ENCODE measurements at regions not wholly inside any gene's neighbourhood (a gene's known extent, or its start where the extent isn't known, plus 50 kb on each side); places are given as distances from the start of the nearest gene placed in this dataset.

DNA sequence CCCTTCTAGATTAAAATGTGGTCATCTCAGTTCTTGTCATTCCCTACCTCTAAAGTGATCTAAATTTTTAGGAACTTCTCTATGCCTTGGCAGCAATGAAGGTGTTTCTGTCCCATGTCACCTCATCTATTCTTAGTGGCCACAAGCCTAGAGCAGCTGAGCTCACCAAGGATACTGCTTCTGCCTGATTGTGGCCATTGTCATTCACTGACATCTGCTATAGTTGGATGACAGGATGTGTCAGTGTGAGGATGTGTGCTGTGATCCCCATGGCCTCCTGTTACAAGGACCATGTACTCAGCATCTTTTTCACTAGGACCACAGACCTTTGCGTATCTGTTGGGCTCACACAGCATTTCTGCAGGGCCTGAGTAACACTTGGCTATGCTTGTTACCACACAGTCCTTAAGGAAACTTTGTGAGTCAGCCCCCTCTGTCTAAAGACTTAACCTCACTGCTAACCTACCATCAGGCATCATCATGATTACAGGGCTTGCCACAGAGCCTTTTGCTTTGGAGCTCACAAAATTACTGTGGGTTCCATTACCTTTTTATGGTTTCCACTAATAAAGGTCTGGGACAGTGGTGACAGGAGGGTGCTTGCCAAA, 421.0 kb downstream of the ADAM29 start:
- TF ChIP-seq, protein P1, sequence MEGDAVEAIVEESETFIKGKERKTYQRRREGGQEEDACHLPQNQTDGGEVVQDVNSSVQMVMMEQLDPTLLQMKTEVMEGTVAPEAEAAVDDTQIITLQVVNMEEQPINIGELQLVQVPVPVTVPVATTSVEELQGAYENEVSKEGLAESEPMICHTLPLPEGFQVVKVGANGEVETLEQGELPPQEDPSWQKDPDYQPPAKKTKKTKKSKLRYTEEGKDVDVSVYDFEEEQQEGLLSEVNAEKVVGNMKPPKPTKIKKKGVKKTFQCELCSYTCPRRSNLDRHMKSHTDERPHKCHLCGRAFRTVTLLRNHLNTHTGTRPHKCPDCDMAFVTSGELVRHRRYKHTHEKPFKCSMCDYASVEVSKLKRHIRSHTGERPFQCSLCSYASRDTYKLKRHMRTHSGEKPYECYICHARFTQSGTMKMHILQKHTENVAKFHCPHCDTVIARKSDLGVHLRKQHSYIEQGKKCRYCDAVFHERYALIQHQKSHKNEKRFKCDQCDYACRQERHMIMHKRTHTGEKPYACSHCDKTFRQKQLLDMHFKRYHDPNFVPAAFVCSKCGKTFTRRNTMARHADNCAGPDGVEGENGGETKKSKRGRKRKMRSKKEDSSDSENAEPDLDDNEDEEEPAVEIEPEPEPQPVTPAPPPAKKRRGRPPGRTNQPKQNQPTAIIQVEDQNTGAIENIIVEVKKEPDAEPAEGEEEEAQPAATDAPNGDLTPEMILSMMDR (IDR thresholded peaks at IDR 0.05 in 4 of 5, conservative IDR thresholded peaks at IDR 0.05 in 1 of 5), result no peak
- no peak for TF ChIP-seq POLR2A (IDR thresholded peaks at IDR 0.05)

All from gastrocnemius medialis (tissue), 4 donors.